ENCODE measurements at regions not wholly inside any gene's neighbourhood (a gene's known extent, or its start where the extent isn't known, plus 50 kb on each side); places are given as distances from the start of the nearest gene placed in this dataset.
"Not testable (repeated sequence)": the region's sequence is repeated elsewhere in the genome, so short reads cannot be mapped to it uniquely, and the experiment has no call there.

- no peak for DNase-seq (ENCODE audit: low spot score)
Observed at GRCh38 chr1:38179483-38179882, 132.9 kb upstream of the POU3F1 start.

DNA sequence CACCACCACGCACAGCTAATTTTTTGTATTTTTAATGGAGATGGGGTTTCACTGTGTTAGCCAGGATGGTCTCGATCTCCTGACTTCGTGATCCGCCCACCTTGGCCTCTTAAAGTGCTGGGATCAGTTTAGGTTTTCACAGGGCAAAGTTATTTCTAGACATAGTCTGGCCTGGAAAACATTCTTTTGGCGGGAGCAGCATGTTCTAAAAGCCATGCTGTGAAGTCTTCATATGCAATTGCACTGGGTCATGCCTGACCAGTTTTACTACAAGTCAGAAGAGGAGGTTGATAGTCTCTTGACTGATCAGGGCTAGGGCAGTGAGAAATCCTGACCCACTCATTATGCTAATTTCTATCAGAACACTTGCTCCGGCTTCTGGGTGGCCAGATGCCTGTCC, 131.6 kb upstream of the POU3F1 start:
- no peak for DNase-seq (ENCODE audit: low spot score)

DNA sequence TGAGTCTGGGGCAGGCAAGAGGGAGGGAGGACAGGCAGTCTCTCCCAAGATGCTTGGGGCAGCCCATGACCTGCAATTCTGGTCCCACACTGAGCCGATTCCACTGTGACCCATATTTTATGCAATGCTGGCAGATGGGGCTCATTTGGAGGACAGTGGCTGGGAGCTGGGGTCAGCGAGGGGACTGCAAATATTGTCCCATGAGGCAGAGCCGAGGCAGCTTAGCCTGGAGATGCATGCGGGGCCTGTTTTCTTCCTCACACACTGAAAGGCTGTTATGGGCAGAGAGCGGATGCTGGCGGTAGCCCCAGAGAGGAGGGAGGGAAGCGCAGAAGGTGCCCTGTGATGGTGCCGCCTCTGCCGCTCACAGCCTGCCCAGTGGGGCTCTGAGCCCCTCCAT, 128.5 kb upstream of the POU3F1 start:
- DNase-seq (ENCODE audit: low spot score): no peak

- no peak for DNase-seq (ENCODE audit: low spot score)
Observed at GRCh38 chr1:38173848-38174247, 127.3 kb upstream of the POU3F1 start.

DNA sequence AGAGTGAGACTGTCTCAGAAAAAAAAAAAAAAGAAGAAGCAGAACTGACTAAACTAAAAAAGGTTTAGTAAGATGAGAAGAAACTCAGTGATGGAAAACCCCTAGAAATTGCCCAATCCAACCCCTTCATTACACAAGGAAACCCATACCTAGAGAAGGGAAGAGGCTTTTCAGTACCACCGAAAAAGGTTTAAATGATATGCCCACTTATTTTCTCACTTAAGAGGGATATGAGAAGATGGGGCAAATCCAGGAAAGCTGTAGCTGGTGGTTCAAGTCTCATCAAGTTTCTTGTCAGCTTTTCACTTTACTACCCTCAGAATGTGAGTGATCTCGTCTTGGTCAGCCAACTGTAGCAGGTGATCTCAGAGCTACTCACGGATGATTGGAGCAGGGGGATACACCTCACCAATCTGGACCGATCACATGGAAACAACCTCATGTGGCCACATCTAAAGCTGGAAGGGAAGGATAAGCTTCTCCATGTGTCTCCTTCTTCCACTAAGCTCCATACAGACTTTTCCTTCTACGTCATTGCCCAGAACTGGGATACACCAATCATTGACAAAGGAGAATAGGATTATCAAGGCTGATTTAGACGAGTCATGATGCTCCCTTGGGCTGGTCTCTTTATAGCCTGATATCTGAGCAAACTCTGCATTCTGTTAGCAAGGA, 126.7 kb upstream of the POU3F1 start:
- DNase-seq (ENCODE audit: low spot score): no peak

DNA sequence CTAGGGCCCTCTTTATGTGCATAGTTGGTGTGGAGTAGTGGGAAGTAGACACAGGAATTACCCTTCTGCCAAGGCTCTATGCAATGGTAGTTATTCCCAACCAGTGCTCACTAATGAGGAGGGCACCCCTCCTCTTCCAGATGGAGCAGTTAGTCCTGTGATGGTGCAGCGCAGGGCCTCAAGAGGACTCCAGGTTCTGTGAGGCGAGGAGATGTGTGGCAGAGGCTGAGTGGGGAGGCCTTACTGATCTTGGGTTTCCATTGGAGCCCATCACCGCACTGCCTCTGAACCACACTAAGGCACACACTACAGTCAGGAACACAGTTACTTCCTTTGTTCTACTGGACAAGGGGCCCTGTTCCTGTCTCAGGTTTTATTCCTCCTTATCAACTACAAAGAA, 122.5 kb upstream of the POU3F1 start:
- DNase-seq (ENCODE audit: low spot score): no peak

DNA sequence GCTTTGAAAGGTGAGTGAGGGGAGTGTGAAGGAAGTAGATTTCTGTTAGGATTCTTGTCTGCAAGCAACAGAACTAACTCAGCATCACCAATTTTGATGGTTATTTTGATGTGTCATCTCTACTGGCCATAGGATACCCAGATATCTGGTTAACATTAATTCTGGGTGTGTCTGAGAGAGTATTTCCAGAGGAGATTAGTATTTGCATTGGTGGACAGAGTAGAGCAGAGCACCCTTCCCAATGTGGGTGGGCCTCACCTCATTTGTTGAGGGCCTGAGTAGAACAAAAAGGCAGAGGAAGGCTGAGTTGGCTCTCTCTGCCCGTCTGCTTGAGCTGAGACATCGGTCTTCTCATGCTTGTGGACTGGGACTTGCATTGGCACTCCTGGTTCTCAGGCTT, 121.8 kb upstream of the POU3F1 start:
- no peak for DNase-seq (ENCODE audit: low spot score)

- no peak for DNase-seq (ENCODE audit: low spot score)
Observed at GRCh38 chr1:38166461-38166860, 119.9 kb upstream of the POU3F1 start.

DNA sequence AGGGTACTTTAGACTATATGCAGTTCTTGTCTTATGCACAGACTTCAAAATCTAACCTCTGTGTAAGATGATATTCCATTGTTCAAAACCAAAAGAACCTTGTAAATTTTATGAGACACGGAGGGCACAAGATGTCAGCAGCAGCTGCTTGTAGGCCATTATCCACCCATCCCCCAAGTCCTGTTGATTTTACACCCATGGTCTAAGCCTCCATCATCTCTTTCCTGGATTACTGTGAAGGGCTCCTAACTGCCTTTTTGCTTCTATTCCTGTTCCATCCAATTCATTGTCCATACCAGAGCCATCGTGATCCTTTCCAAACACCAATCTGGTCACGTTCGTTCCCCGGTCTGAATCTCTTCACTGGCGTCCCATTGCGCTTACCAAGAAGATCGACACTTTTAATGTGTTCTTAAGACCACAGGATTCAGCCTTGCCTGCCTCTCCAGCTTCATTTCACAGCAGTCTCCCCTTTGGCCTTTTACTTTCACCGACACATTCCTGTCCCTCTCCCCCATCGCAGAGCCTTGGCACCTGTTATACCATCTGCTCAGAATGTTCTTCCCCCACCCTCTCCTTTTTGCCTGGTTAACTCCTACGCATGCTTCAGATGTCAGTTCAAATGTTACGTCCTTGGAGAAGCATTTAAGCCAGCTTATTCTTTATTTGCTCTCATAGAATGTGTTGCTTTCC, 107.3 kb upstream of the POU3F1 start:
- no peak for DNase-seq (ENCODE audit: low spot score)

DNA sequence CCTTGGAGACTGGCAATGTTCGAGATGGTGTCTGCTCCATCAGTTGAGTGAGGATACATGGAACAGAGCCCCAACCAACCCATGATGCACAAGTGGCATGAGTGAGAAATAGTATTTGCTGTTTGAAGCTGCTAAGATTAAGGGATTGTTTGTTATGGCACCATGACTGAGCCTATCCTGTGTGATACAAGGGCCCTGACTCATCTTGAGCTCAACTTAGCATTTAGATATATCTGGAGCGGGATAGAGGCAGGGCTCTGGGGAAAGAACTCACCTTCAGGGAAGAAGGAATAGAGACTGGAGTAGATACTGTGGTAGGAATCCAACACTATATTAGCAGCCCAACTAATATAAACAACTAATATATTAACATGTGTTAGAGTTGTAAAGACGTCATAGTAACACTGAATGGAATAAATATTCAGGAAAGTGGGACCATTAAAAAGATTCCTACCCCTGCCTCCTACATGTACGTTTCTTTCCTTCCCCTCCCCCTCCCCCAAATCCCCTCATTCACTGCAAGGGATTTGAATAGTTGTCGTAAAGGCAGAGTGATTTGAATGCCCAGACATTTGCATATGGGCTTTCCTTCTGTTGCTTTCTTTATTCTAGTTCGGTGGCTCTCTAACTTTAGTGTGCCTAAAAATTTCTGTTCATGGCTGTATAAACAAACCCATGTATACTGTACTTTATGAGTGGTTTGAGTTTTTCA, 106.6 kb upstream of the POU3F1 start:
- no peak for DNase-seq (ENCODE audit: low spot score)

DNA sequence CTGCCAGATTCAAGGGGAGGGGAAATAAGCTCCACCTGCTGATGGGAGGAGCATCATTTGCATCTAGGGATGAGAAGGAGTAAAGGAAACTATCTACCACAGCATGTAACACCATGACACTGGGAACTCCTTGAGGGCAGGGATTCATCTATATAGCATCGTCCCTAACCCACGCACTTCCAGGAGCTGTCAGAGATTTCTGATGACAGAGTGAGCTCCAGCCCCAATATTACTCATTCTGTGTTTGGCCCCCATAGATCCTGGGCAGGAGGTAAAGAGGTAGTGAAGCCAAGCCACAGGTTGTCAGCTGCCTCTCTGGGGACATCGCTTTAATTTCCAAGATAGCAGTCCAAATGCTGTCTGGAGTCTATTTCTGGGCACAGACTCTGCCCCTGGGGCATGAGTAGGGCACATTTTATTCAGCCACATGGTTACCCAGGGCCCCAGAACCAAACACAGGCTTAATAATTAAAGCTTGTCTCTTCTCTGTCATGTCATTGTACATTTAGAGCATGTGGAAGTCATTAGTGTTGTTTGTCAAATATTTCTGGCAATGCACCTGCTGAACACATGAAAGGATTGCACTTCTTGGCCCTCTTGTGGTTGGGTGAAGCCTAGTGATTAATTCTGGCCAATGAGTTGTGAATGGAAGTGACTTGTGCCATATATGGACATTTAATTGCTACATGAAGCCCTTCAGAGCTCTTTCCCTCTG, 105.9 kb upstream of the POU3F1 start:
- DNase-seq (ENCODE audit: low spot score): no peak

DNA sequence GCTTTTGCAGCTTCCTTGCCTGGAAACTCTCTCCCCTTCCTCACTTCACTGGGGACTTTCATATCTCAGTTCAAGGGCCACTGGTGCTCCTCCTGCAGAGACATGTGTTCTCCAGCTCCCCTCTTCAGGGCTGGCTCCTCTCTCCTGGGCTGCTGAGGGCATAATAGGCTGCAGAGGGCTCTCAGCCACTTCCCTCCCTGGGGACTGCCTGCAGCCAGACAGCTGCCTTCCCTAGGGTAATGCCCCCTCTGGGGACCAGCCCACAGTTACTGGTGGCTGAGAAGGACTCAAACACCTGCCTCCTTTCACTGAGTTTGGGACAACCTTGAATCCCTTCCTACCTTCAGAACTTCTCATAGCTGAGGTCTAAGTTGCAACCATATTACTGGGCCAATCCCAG, 104.8 kb upstream of the POU3F1 start:
- no peak for DNase-seq (ENCODE audit: low spot score)

GRCh38 chr1:38146079-38146478, 99.5 kb upstream of the POU3F1 start:
- not testable (repeated sequence) for DNase-seq (ENCODE audit: low spot score)

DNA sequence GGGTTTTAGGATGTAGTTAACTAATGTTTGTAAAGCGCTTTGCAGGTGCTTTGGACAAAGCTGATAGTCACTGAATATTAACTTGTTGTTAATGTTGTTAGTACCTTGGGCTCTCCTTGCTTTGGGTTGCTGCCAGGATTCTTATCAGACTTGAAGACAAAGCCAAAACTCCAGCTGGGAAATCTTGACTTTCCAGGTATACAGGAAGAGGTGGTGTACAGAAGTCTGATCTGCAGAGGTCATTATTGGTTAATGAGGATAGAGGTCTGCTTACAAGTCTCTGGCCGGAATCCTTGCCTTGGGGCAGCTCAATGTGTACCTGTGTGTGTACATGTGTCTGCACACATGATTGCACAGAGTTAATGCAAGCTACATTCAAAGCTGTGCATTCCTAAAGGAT, 96.0 kb upstream of the POU3F1 start:
- no peak for DNase-seq (ENCODE audit: low spot score)

DNA sequence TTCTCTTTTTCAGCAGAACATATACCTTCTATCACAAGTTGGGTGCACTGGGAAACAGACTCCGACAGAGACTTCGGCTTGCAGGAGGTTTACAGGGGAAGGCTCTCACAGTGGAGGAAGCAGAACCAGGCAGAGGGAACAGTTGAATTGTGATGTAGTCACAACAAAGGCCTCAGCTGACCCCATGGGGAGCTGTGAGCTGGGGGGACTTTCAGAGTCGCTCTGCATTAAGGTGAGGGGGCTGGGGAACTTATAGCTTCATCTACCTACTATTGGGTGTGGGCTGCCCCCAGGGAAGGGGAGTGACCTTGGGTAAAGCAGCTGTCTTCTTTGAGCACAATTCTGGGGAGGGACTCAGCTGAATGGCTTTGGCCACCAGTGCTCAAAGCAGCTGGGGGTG, 94.9 kb upstream of the POU3F1 start:
- no peak for DNase-seq (ENCODE audit: low spot score)

GRCh38 chr1:38139738-38140487, 93.3 kb upstream of the POU3F1 start:
- DNase-seq (ENCODE audit: low spot score): peak; percentile 41

DNA sequence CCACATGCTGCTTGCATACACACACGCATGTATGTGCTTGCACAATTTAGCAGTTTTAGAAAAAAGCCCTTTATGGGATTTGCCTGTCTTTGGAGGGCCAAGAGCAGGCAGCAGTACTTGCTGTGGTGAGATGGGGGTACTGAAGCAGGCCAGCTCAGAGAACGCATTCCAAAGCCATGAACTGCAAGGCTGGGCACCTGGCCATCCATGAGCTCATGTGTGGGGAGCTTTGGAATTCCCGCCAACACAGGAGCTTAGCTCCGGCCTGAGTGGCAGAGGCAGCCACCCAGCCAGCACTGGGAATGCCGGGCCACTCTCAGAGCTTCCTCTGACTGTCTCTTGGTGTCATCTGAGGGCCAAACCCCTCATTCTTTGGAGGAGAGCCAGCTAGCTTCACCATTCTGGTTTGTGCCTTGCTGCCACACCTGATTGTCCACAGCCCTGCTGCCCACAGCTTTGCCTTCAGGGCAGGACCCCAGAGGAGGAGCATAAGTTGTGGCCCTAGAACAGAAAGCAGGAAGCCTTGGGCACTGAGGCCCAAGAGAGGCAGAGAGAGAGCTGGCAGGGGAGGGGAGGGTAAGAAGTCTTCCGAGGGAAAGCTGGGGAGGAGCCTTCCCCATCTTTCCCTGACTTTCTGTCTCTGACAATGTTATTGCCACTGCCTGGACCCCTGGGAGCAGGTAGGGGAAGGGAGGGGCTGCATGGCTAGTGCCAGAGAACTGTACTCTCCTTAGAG, 92.1 kb upstream of the POU3F1 start:
- DNase-seq (ENCODE audit: low spot score): peak; percentile 91

- DNase-seq (ENCODE audit: low spot score): no peak
Observed at GRCh38 chr1:38137164-38137563, 90.6 kb upstream of the POU3F1 start.

GRCh38 chr1:38135625-38136414, 89.2 kb upstream of the POU3F1 start:
- no peak for DNase-seq (ENCODE audit: low spot score)

DNA sequence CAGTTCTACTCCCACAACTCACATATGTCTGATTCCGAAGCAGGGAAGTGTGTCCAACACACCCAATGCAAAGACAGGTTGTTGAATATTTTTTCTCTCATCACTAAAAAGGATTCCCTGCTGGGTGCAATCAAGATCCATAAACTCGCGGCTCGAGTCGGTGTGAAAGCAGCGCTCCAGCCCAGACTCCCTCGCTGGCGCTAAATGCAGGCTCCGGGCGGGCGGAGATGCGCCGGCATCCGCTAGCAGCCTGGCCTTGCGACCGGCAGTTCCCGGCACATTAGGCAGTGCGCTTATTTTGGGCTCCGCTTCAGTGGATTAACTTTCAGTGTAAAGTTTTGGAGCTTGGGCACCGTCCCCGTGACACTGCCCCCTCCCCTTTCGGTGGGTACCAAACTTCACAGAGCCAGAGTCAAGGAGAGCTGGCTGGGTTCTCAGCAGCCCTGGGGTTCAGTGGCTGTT, 87.7 kb upstream of the POU3F1 start:
- DNase-seq (ENCODE audit: low spot score): no peak

Data from AG08396 (cell line).